Islet of Langerhans (tissue), 1 donor: ENCODE measurements at regions not wholly inside any gene's neighbourhood (a gene's known extent, or its start where the extent isn't known, plus 50 kb on each side); places are given as distances from the start of the nearest gene placed in this dataset.

Experiments used
- FAIRE-seq: peaks from one replicate; lab custom pipeline; 2011; peaks lifted over from hg19 to GRCh38; lab: Jason Lieb, UNC

DNA sequence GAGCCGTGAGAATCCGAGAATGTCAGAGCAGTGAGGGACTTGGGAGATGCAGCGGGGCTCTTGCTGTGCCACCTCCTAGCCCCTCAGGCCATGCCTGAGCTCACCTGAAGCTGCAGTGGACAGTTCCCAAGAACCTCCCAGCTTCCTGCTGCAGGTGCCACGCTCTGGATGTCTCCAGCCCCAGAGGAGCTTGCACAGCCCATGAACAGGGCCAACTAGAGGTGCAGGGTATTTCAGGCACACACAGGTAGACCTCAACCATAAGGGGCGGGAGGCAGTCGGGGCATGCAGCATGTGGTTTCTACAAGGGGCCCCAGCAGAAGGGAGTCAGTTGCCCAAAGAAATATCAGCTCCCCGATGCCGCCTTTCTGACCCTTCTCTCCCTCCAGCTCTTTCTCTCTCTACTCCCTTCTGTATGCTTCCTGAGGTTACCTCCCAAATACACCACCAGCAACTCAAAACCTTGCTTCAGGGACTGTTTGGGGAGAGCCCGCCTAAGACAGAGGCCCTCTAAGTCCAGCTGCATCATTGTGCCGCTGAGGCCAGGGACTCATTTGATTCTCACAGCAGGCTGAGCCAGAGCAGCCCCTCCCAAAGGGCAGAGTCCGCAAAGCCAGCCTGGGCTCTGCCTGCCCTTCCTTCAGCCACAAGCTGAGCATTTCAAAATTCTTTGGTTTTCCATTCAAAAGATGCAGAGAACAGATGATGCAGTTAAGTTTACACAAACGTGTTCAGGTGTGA is 209.8 kb downstream of the MATN1 start:
- FAIRE-seq = no peak

DNA sequence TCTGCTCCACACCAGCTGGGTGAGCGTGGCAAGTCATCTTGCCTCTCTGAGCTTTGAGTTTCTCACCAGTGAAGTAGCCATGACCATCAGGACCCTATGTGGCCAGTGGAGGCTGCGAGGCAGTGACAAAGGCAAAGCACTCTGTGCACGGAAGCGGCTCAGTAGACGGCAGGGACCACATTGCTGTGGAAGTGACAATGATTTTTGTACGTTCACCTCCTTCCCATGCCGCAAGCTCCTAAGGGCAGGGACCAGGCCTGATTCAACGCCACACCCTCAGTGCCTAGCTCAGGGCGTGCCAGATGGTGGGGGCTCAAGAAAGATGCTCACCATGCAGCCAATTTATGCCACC is 210.5 kb downstream of the MATN1 start:
- FAIRE-seq = no peak

- FAIRE-seq = no peak
These were observed 211.1 kb downstream of the MATN1 start for GRCh38 chr1:30511991-30512913.

GRCh38 chr1:30511563-30511962 is 211.8 kb downstream of the MATN1 start:
- FAIRE-seq = no peak

GRCh38 chr1:30511106-30511505 is 212.3 kb downstream of the MATN1 start:
- FAIRE-seq = no peak

- no peak for FAIRE-seq
These were observed 213.7 kb downstream of the MATN1 start for GRCh38 chr1:30509670-30510069.

GRCh38 chr1:30508611-30509010 is 214.8 kb downstream of the MATN1 start:
- FAIRE-seq = no peak

DNA sequence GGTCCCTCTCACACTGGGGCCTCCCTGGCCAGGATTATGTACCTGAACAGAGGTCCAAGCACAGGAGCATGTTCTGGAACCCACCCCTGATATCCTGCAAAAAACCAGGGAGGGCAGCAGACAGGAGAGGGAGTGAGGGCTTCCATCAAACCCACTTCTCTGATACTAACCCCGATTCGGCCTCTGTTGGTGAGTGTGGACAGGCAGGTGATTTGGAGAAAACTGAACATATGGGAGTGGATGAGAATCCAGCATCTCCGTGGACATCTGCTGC is 215.3 kb downstream of the MATN1 start:
- no peak for FAIRE-seq

DNA sequence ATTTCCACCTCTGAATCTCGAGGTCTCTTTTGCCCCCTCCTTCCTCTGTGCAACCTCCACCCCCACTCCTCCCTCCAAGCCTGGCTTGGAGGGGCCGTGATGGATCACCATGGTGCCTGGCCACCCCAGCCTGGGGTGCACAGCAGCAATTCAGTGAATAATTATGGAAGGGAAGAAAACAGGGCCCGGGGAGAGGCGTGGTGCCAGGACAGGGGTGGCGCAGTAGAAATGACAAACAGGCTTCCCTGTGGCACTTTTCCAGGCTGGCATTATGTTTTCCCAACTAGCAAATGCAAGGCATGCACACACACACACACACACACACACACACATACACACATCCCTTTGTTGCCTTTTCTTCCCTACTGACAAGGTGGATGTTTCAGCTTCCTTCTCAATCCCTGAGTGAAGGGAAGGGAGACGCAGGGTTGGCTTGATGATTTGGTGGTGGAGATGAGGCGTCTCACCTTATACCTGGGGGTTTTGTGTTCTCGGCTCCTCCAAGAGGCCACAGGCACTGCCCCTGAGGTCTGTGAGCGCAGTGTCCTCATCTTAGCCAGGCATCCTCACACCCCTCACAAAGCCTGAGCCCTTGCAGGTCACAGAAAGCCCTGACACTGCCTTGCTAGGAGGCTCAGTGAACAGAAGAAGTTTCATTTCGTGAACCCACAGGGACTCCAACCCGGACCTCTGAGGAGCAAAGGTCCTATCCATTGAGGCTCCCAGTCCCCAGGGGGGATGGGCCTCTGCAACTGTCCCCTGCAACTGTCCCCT is 215.8 kb downstream of the MATN1 start:
- FAIRE-seq = no peak

GRCh38 chr1:30507016-30507312 is 216.4 kb downstream of the MATN1 start:
- FAIRE-seq = no peak

DNA sequence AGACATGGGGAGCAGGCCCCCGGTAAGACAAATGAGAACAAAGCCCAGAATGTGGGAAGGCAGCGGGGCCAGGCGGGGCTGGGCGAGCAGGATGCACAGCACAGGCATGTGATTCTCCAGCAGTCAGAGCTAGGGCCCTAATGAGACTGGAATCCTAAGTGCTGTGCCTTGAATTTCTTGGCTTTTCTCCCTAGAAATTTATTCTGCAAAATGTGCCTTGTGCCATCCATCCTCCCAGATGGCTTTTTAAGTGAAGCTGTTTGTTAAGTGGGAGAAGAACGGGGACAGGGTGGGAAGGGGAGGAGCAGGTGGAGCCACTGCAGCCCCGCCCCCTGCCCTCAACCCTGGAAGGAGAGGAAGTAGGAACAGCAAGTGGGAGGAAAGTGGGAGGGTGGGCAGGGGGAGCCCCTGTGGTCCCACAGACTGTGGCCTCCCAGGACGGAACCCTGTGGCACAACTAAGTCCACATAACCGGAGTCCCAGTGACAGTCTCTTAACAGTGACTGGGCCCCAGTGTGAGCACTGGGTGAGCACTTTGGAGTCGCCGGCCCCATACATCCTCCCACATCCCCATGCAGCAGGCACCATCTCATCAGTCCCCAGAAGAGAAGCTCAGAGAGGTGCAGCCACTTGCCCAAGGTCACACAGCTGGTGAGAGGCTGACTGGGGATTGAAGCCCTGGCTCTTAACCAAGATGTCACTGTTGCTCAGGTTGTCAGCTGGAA is 216.9 kb downstream of the MATN1 start:
- FAIRE-seq = no peak

DNA sequence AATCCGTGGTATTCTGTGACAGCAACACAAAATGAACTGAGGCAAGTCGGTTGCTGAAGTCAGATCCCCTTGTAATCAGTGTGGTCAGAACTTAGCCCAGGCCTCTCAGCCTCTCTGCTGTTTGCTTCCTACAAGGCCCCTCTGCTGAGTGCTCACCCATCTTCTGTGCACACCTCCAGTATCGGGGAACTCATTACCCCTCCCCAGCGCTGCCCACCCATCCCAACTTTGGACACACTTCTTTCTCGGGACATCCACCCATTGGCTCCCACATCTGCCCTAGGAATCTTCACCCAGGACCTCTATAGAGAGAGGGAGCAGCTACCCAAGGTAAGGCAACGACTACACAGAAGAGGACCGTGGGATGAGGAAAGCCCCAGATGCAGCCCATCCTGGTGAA is 217.5 kb downstream of the MATN1 start:
- FAIRE-seq = no peak

DNA sequence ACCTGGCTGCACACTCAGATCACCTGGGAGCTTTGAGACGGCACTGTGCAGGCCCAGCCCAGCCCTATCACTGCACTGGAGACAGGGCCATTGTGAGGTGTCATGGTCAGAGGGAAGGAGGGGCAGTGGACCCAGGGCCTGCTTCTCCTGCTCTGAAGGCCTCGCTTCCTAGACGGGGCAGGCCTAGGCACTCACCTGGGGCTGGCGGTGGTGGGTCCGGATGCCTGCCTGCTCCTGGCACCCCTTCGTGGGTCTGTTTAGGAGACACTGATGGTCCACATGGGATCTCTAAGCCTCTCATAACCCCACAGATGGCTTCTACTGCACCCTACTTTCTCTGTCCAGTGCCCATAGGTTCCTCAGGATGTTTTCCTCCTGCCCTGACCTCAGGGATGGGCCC is 230.9 kb downstream of the MATN1 start:
- no peak for FAIRE-seq

GRCh38 chr1:30491831-30492230 is 231.6 kb downstream of the MATN1 start:
- FAIRE-seq = no peak

- no peak for FAIRE-seq
These were observed 232.8 kb downstream of the MATN1 start for GRCh38 chr1:30490554-30491053.

DNA sequence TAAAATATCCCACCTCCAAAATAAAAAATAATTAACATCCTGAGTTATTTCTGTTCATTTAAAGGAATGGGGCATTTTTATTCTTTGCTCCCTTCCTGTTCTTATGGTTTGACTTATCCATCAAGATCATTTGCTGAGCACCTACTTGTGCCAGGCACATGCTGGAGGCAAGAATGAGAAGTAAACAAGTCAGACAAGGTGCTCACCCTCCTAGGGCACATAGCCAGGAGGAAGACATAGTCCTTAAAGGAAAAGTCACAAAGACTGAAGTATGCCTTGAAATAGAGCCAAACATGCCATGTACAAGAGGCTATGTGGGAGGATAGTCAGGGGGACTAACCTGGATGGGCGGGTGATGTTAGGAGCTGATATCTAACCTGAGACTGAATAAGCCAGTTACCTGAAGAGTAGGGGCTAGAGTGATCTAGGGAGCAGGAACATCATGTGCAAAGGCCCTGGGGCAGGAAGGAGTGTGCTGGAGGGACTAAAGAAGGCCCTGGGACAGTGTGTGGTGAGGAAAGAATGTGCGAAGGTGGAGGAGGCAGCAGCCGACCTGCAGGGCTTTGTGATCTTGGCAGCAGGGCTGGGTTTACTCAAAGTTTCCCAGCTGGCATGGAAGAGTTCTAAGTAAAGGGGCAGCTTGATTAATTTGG is 233.5 kb downstream of the MATN1 start:
- no peak for FAIRE-seq

DNA sequence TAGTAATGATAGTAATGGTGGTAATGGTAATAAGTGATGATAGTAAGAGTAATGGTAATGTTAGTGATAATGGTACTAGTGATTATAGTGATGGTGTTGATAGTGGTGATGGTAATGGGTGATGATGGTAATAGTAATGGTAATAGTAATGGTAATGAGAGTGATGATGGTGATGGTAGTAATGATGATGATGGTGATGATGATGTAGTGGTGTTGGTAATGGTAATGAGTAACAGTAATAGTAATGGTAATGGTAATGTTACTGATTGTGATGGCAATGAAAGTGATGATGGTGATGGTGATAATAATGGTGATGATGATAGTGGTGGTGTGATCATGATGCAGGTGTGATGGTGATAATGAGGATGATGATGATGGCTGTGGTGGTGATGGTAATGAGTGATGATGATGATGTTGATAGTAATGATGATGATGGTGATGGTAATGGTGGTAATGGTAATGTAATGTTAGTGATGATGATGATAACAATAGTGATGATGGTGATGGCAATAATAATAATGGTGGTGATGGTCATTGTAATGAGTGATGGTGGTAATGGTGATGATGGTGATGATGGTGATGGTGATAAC is 235.0 kb downstream of the MATN1 start:
- FAIRE-seq = no peak

GRCh38 chr1:30487042-30487441 is 236.3 kb downstream of the MATN1 start:
- FAIRE-seq = no peak

DNA sequence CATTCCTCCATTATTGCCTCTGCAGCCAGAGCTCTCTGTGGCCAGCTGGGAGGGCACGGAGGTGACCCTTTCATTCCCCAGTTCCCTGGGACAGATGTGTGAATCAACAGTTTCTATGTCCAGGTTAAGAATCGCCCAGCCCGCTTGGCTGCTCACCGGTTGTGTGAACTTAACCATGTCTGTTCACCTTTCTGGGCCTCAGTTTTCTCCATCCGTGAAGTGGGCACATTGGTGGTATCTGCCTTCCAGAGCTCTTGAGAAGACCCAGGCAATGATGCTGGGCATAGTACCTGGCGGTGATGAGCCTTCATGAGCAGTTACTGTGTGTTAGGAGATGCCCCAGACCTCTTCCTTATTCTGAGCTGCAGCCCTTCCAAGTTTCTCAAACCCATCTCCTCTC is 238.3 kb downstream of the MATN1 start:
- FAIRE-seq = no peak

DNA sequence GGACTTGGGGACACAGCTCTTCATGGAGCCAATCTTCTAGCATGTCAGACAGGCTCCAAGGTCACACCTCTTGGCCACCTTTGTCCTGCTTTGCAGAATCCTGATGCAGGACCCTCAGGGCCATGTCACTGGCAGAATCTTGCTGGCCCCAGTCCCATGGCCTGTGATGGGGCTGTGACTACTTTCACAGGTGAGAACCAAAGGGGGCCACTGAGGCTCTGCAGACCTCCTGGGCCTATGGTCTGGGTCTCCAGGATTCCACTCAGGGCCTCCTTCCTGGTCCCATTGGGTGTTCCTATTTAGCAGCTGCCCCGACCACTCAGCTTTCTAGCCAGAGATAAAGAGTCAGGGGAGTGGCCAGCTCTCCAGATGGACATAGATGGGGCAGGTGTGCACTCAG is 238.7 kb downstream of the MATN1 start:
- FAIRE-seq = no peak

- FAIRE-seq = no peak
These were observed 243.8 kb downstream of the MATN1 start for GRCh38 chr1:30479575-30479974.
